Astrocyte (in vitro differentiated cells and primary cell): ENCODE measurements at regions not wholly inside any gene's neighbourhood (a gene's known extent, or its start where the extent isn't known, plus 50 kb on each side); places are given as distances from the start of the nearest gene placed in this dataset.

Experiments
- DNase-seq: peaks from one replicate; pipeline ENCODE4 v3.0.0-alpha.2; 2010; ENCODE audit warnings: low read depth
- FAIRE-seq: peaks from 2 replicates; lab custom pipeline; 2011; peaks lifted over from hg19 to GRCh38; lab: Jason Lieb, UNC
- H2AFZ ChIP-seq: 2 replicates; pipeline ENCODE4 v1.6.0; 2012; ENCODE audit warnings: low read depth, low read length, inconsistent platforms
- H3K27ac ChIP-seq: 2 replicates; pipeline ENCODE4 v1.5.1; 2011; ENCODE audit warnings: low read depth, low read length, inconsistent platforms
- H3K27me3 ChIP-seq: 2 replicates; pipeline ENCODE4 v1.6.0; 2011; ENCODE audit warnings: low read length, inconsistent platforms; ENCODE audit not compliant: insufficient read depth
- H3K36me3 ChIP-seq: 2 replicates; pipeline ENCODE4 v1.5.1; 2011; ENCODE audit warnings: low read length, inconsistent platforms; ENCODE audit not compliant: insufficient read depth
- H3K4me1 ChIP-seq: 2 replicates; pipeline ENCODE4 v1.5.1; 2011; ENCODE audit warnings: low read length, inconsistent platforms; ENCODE audit not compliant: insufficient read depth
- H3K4me2 ChIP-seq: 2 replicates; pipeline ENCODE4 v1.6.0; 2012; ENCODE audit warnings: low read length, inconsistent platforms
- H3K4me3 ChIP-seq: 2 replicates; pipeline ENCODE4 v1.5.1; 2011; ENCODE audit warnings: low read depth, mild to moderate bottlenecking, low read length, inconsistent platforms; ENCODE audit not compliant: insufficient read depth
- H3K79me2 ChIP-seq: 2 replicates; pipeline ENCODE4 v1.6.0; 2012; ENCODE audit warnings: mild to moderate bottlenecking, low read length, inconsistent platforms; ENCODE audit not compliant: insufficient read depth
- H3K9ac ChIP-seq: 2 replicates; pipeline ENCODE4 v1.6.0; 2012; ENCODE audit warnings: mild to moderate bottlenecking, low read length, inconsistent platforms
- H3K9me3 ChIP-seq: 2 replicates; pipeline ENCODE4 v1.5.1; 2012; ENCODE audit warnings: low read depth, mild to moderate bottlenecking, low read length, inconsistent platforms; ENCODE audit not compliant: insufficient read depth
- H4K20me1 ChIP-seq: 2 replicates; pipeline ENCODE4 v1.6.0; 2012; ENCODE audit warnings: low read length, inconsistent platforms; ENCODE audit not compliant: insufficient read depth
- H3K27ac Mint-ChIP-seq: one replicate; pipeline ENCODE4 v1.8.0; 2021; ENCODE audit warnings: mild to moderate bottlenecking, mixed read lengths; ENCODE audit not compliant: unreplicated experiment
- H3K27me3 Mint-ChIP-seq: one replicate; pipeline ENCODE4 v1.8.0; 2021; ENCODE audit warnings: low read depth, mixed read lengths; ENCODE audit not compliant: unreplicated experiment
- H3K36me3 Mint-ChIP-seq: one replicate; pipeline ENCODE4 v1.8.0; 2021; ENCODE audit warnings: low read depth, mixed read lengths; ENCODE audit not compliant: unreplicated experiment
- H3K4me1 Mint-ChIP-seq: one replicate; pipeline ENCODE4 v1.8.0; 2021; ENCODE audit warnings: low read depth, mixed read lengths; ENCODE audit not compliant: unreplicated experiment
- H3K4me3 Mint-ChIP-seq: one replicate; pipeline ENCODE4 v1.8.0; 2021; ENCODE audit warnings: mild to moderate bottlenecking, moderate library complexity, mixed read lengths; ENCODE audit not compliant: unreplicated experiment
- H3K9me3 Mint-ChIP-seq: one replicate; pipeline ENCODE4 v1.8.0; 2021; ENCODE audit warnings: mild to moderate bottlenecking, mixed read lengths; ENCODE audit not compliant: unreplicated experiment
- EZH2 ChIP-seq: IDR thresholded peaks from 2 replicates; pipeline ENCODE4 v1.6.1; 2012; ENCODE audit warnings: mild to moderate bottlenecking, low read length, inconsistent platforms; ENCODE audit not compliant: insufficient read depth
- TF ChIP-seq, protein P1 (sequence below): IDR thresholded peaks from 2 replicates; pipeline ENCODE4 v1.5.1; 2011; ENCODE audit warnings: low read depth, mild to moderate bottlenecking, inconsistent platforms, low read length, moderate library complexity; ENCODE audit not compliant: insufficient read depth

DNA sequence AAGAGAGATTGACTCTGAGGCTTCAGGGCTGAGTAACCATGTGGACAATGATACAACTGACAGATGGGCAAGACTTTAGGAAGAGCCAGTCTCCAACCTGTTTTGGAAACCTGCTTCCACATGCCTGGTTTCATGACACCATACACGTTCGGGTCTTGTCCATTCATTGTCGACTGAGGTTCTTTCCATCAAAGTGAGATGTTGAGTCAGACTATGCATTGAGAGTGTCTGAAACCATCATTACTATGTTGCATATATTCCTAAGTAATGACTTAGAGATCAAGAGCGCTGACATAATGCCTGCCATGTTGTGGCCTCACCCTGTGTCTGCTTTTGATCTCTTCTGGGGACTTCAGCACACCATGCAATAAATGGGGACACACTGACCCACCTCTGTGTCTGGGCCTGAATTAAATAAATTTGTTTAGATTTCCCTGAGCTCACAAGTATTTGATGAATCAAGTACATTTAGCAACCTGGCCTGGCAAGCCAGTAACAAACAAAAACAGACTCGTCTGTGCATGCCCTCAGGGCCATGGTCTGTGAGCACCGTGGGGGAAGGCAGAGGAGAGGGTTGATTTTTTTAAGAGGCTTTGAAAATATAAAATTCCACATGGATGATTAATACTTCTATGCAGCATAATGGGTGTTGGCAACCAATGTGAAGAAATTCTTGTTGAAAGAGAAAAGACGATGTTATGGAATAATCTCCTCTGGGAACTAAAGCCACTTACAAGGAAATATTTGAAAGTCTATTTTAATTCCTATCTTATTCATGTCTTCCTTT, 49.9 kb upstream of the UBAC2 start:
- H3K36me3 Mint-ChIP-seq, result no peaks in the 10 kb centered on the region
- FAIRE-seq (no peak), DNase-seq (peak; percentile 75)
- peaks cover 4% of the 10 kb centered on the region for H3K9me3 Mint-ChIP-seq
- TF ChIP-seq EZH2, result no peak
- TF ChIP-seq, protein P1, sequence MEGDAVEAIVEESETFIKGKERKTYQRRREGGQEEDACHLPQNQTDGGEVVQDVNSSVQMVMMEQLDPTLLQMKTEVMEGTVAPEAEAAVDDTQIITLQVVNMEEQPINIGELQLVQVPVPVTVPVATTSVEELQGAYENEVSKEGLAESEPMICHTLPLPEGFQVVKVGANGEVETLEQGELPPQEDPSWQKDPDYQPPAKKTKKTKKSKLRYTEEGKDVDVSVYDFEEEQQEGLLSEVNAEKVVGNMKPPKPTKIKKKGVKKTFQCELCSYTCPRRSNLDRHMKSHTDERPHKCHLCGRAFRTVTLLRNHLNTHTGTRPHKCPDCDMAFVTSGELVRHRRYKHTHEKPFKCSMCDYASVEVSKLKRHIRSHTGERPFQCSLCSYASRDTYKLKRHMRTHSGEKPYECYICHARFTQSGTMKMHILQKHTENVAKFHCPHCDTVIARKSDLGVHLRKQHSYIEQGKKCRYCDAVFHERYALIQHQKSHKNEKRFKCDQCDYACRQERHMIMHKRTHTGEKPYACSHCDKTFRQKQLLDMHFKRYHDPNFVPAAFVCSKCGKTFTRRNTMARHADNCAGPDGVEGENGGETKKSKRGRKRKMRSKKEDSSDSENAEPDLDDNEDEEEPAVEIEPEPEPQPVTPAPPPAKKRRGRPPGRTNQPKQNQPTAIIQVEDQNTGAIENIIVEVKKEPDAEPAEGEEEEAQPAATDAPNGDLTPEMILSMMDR, result no peak
- no peak overlapping the region for H3K4me3 ChIP-seq
- H3K4me2 ChIP-seq, result peak overlapping the region; percentile 38
- peaks cover 15% of the 10 kb centered on the region for H3K4me1 ChIP-seq
- H3K4me1 Mint-ChIP-seq, result peaks cover 19% of the 10 kb centered on the region
- no peaks in the 10 kb centered on the region for H4K20me1 ChIP-seq
- H3K79me2 ChIP-seq, result no peaks in the 10 kb centered on the region
- no peaks in the 10 kb centered on the region for H3K36me3 ChIP-seq
- no peak overlapping the region for H3K9ac ChIP-seq
- H3K9me3 ChIP-seq, result no peaks in the 10 kb centered on the region
- peak overlapping the region; percentile 71 for H3K27ac Mint-ChIP-seq
- no peaks in the 10 kb centered on the region for H3K27me3 ChIP-seq
- peak overlapping the region; percentile 36 for H2AFZ ChIP-seq
- peak overlapping the region; percentile 28 for H3K27ac ChIP-seq
- H3K4me3 Mint-ChIP-seq, result no peak overlapping the region
- H3K27me3 Mint-ChIP-seq, result no peaks in the 10 kb centered on the region
